ENCODE measurements at regions not wholly inside any gene's neighbourhood (a gene's known extent, or its start where the extent isn't known, plus 50 kb on each side); places are given as distances from the start of the nearest gene placed in this dataset.

GRCh38 chr13:57443494-57443893 is 188.1 kb upstream of the PCDH17 start:
- no peak overlapping the region for H3K4me3 ChIP-seq (replicated peaks in 1 of 4; ENCODE audit: control extremely low read depth in 1 of 4, insufficient read depth in 1 of 4, low read depth in 3 of 4, low read length in 4 of 4)
- no peak overlapping the region for H2AFZ ChIP-seq (ENCODE audit: low read length)
- H3K36me3 ChIP-seq (ENCODE audit: control insufficient read depth, insufficient read depth, low read length): no peaks in the 10 kb centered on the region
- no peaks in the 10 kb centered on the region for H3K9me3 ChIP-seq (ENCODE audit: control insufficient read depth, insufficient read depth, low read depth, low read length)
- DNase-seq (ENCODE audit: low read depth in 2 of 2): no peak
- no peak overlapping the region for H3K9ac ChIP-seq (ENCODE audit: insufficient read depth, low read length)
- no peak for TF ChIP-seq CTCF (conservative IDR thresholded peaks at IDR 0.05 in 1 of 2, IDR thresholded peaks at IDR 0.05 in 1 of 2; ENCODE audit: low read depth in 1 of 2, low read length in 2 of 2)
- no peak for TF ChIP-seq EZH2 (IDR thresholded peaks at IDR 0.05; ENCODE audit: low read length, missing control alignments)
- no peaks in the 10 kb centered on the region for H4K20me1 ChIP-seq (ENCODE audit: control insufficient read depth, extremely low read depth, insufficient read depth, low read length)
- H3K79me2 ChIP-seq (ENCODE audit: control insufficient read depth, insufficient read depth, low read length): no peaks in the 10 kb centered on the region
- H3K4me2 ChIP-seq (ENCODE audit: extremely low read depth, insufficient read depth, low read length): no peak overlapping the region
- H3K27ac ChIP-seq (ENCODE audit: insufficient read depth, low read length): no peak overlapping the region
- no peaks in the 10 kb centered on the region for H3K4me1 ChIP-seq (ENCODE audit: control insufficient read depth, extremely low read depth, insufficient read depth, low read length)
- H3K27me3 ChIP-seq (ENCODE audit: control insufficient read depth, insufficient read depth, low read length): no peaks in the 10 kb centered on the region

- H3K4me2 ChIP-seq (ENCODE audit: extremely low read depth, insufficient read depth, low read length): no peak overlapping the region
- H3K4me3 ChIP-seq (replicated peaks in 1 of 4; ENCODE audit: control extremely low read depth in 1 of 4, insufficient read depth in 1 of 4, low read depth in 3 of 4, low read length in 4 of 4): no peak overlapping the region
- H4K20me1 ChIP-seq (ENCODE audit: control insufficient read depth, extremely low read depth, insufficient read depth, low read length): no peaks in the 10 kb centered on the region
- H3K36me3 ChIP-seq (ENCODE audit: control insufficient read depth, insufficient read depth, low read length): no peaks in the 10 kb centered on the region
- H3K27me3 ChIP-seq (ENCODE audit: control insufficient read depth, insufficient read depth, low read length): no peaks in the 10 kb centered on the region
- no peak overlapping the region for H3K9ac ChIP-seq (ENCODE audit: insufficient read depth, low read length)
- no peak overlapping the region for H2AFZ ChIP-seq (ENCODE audit: low read length)
- H3K27ac ChIP-seq (ENCODE audit: insufficient read depth, low read length): no peak overlapping the region
- H3K79me2 ChIP-seq (ENCODE audit: control insufficient read depth, insufficient read depth, low read length): no peaks in the 10 kb centered on the region
- TF ChIP-seq CTCF (conservative IDR thresholded peaks at IDR 0.05 in 1 of 2, IDR thresholded peaks at IDR 0.05 in 1 of 2; ENCODE audit: low read depth in 1 of 2, low read length in 2 of 2) (no peak), EZH2 (IDR thresholded peaks at IDR 0.05; ENCODE audit: low read length, missing control alignments) (no peak)
- no peaks in the 10 kb centered on the region for H3K9me3 ChIP-seq (ENCODE audit: control insufficient read depth, insufficient read depth, low read depth, low read length)
- no peaks in the 10 kb centered on the region for H3K4me1 ChIP-seq (ENCODE audit: control insufficient read depth, extremely low read depth, insufficient read depth, low read length)
- DNase-seq (ENCODE audit: low read depth in 2 of 2): no peak
Measured at GRCh38 chr13:57450356-57450755, 181.2 kb upstream of the PCDH17 start.

- H4K20me1 ChIP-seq (ENCODE audit: control insufficient read depth, extremely low read depth, insufficient read depth, low read length): no peaks in the 10 kb centered on the region
- H3K27me3 ChIP-seq (ENCODE audit: control insufficient read depth, insufficient read depth, low read length): no peaks in the 10 kb centered on the region
- no peak overlapping the region for H2AFZ ChIP-seq (ENCODE audit: low read length)
- H3K9me3 ChIP-seq (ENCODE audit: control insufficient read depth, insufficient read depth, low read depth, low read length): no peaks in the 10 kb centered on the region
- no peaks in the 10 kb centered on the region for H3K79me2 ChIP-seq (ENCODE audit: control insufficient read depth, insufficient read depth, low read length)
- DNase-seq (ENCODE audit: low read depth in 2 of 2): no peak
- no peak overlapping the region for H3K4me3 ChIP-seq (replicated peaks in 1 of 4; ENCODE audit: control extremely low read depth in 1 of 4, insufficient read depth in 1 of 4, low read depth in 3 of 4, low read length in 4 of 4)
- TF ChIP-seq EZH2 (IDR thresholded peaks at IDR 0.05; ENCODE audit: low read length, missing control alignments): no peak
- H3K9ac ChIP-seq (ENCODE audit: insufficient read depth, low read length): no peak overlapping the region
- no peak overlapping the region for H3K27ac ChIP-seq (ENCODE audit: insufficient read depth, low read length)
- no peaks in the 10 kb centered on the region for H3K4me1 ChIP-seq (ENCODE audit: control insufficient read depth, extremely low read depth, insufficient read depth, low read length)
- no peak overlapping the region for H3K4me2 ChIP-seq (ENCODE audit: extremely low read depth, insufficient read depth, low read length)
- no peaks in the 10 kb centered on the region for H3K36me3 ChIP-seq (ENCODE audit: control insufficient read depth, insufficient read depth, low read length)
Measured at GRCh38 chr13:57452228-57452627, 179.3 kb upstream of the PCDH17 start.
